Osteocyte (in vitro differentiated cells): ENCODE measurements at regions not wholly inside any gene's neighbourhood (a gene's known extent, or its start where the extent isn't known, plus 50 kb on each side); places are given as distances from the start of the nearest gene placed in this dataset.

Source experiments
- DNase-seq: peaks from one replicate; pipeline ENCODE4 v3.0.0; 2021; ENCODE audit warnings: mixed read lengths; ENCODE audit not compliant: unreplicated experiment; ENCODE audit errors: extremely low spot score
- H3K27ac Mint-ChIP-seq: one replicate; pipeline ENCODE4 v1.8.0; 2021; ENCODE audit warnings: mild to moderate bottlenecking, mixed read lengths; ENCODE audit not compliant: unreplicated experiment
- H3K27me3 Mint-ChIP-seq: one replicate; pipeline ENCODE4 v1.8.0; 2021; ENCODE audit warnings: mixed read lengths; ENCODE audit not compliant: unreplicated experiment
- H3K36me3 Mint-ChIP-seq: one replicate; pipeline ENCODE4 v1.8.0; 2021; ENCODE audit warnings: mixed read lengths; ENCODE audit not compliant: unreplicated experiment
- H3K4me1 Mint-ChIP-seq: one replicate; pipeline ENCODE4 v1.8.0; 2021; ENCODE audit warnings: mixed read lengths; ENCODE audit not compliant: unreplicated experiment
- H3K4me3 Mint-ChIP-seq: one replicate; pipeline ENCODE4 v1.8.0; 2021; ENCODE audit warnings: mild to moderate bottlenecking, moderate library complexity, mixed read lengths; ENCODE audit not compliant: unreplicated experiment
- H3K9me3 Mint-ChIP-seq: one replicate; pipeline ENCODE4 v1.8.0; 2021; ENCODE audit warnings: mixed read lengths; ENCODE audit not compliant: unreplicated experiment
- TF ChIP-seq, protein P1 (sequence below): fragments of 200-600 bp; sonication (generic); IDR thresholded peaks from 2 replicates; pipeline ENCODE4 v1.5.0; 2021; ENCODE audit warnings: antibody characterized with exemption, mild to moderate bottlenecking, moderate library complexity

DNA sequence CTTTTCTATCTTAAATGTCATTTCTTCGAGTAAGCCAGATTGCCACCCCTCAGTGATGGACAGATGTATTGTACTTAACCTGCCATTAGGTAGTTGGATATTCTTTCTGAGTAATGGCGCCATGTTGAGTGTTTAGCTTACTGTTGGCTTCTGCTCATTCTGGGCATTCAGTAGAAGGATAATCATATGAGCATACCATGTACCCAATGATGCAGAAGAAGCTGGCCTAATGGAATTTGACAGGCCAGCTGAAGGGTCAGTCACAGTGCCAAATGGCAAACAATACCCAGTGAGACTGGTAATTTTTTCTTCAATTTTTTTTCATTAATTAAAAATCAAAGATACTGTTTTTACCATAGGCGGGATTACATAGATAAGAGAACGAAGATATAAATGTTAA, 1010.8 kb upstream of the EYS start:
- H3K27ac Mint-ChIP-seq: no peak overlapping the region
- no peaks in the 10 kb centered on the region for H3K36me3 Mint-ChIP-seq
- H3K4me1 Mint-ChIP-seq: no peaks in the 10 kb centered on the region
- peaks cover 2% of the 10 kb centered on the region for H3K27me3 Mint-ChIP-seq
- DNase-seq: no peak
- no peak overlapping the region for H3K4me3 Mint-ChIP-seq
- H3K9me3 Mint-ChIP-seq: no peaks in the 10 kb centered on the region
- TF ChIP-seq, protein P1, sequence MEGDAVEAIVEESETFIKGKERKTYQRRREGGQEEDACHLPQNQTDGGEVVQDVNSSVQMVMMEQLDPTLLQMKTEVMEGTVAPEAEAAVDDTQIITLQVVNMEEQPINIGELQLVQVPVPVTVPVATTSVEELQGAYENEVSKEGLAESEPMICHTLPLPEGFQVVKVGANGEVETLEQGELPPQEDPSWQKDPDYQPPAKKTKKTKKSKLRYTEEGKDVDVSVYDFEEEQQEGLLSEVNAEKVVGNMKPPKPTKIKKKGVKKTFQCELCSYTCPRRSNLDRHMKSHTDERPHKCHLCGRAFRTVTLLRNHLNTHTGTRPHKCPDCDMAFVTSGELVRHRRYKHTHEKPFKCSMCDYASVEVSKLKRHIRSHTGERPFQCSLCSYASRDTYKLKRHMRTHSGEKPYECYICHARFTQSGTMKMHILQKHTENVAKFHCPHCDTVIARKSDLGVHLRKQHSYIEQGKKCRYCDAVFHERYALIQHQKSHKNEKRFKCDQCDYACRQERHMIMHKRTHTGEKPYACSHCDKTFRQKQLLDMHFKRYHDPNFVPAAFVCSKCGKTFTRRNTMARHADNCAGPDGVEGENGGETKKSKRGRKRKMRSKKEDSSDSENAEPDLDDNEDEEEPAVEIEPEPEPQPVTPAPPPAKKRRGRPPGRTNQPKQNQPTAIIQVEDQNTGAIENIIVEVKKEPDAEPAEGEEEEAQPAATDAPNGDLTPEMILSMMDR: no peak

DNA sequence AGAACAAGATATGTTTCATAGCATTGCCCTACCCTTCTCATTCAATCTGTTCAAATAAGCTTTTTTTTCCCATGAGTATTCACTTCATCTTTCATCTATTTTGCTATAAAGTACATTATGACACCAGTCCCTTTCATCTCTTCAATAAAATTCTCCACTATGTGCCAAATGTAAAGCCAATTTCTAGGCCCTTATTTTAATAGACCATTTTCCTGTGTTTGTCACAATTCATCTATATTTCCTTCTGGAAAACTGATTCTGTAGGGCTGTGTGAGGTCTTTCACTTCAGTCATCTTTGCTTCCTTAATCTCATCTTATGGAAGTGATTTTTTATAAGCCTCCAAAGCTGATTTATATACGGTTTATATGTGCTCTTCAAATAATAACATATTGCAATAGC, 992.4 kb upstream of the EYS start:
- Mint-ChIP-seq H3K36me3 (no peaks in the 10 kb centered on the region), H3K9me3 (no peaks in the 10 kb centered on the region), H3K4me1 (no peaks in the 10 kb centered on the region), H3K27me3 (peaks cover 2% of the 10 kb centered on the region), H3K4me3 (no peak overlapping the region), H3K27ac (no peak overlapping the region)
- TF ChIP-seq, protein P1: no peak
- no peak for DNase-seq

DNA sequence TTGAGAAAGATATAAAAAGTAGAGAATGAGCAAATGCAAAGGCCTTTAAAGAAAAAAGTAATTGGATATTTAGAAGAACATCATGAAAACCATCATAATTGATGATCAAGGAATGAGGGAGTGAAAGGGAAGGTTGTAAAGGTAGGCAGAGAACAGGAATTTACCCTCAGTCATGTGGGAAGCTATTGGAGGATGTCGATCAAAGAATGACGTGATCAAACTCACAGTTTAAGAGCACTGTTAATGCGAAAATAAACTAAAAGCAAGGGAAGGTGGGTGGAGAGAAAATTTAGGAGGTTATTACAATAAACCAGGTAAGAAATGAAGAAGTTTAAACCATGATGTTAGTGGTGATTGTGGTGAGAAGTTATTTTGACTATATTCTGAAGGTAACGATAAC, 982.6 kb upstream of the EYS start:
- TF ChIP-seq, protein P1: no peak
- peaks cover 2% of the 10 kb centered on the region for H3K27me3 Mint-ChIP-seq
- no peak overlapping the region for H3K27ac Mint-ChIP-seq
- no peak for DNase-seq
- H3K4me3 Mint-ChIP-seq: no peak overlapping the region
- no peaks in the 10 kb centered on the region for H3K9me3 Mint-ChIP-seq
- H3K4me1 Mint-ChIP-seq: peaks cover 2% of the 10 kb centered on the region
- H3K36me3 Mint-ChIP-seq: no peaks in the 10 kb centered on the region

DNA sequence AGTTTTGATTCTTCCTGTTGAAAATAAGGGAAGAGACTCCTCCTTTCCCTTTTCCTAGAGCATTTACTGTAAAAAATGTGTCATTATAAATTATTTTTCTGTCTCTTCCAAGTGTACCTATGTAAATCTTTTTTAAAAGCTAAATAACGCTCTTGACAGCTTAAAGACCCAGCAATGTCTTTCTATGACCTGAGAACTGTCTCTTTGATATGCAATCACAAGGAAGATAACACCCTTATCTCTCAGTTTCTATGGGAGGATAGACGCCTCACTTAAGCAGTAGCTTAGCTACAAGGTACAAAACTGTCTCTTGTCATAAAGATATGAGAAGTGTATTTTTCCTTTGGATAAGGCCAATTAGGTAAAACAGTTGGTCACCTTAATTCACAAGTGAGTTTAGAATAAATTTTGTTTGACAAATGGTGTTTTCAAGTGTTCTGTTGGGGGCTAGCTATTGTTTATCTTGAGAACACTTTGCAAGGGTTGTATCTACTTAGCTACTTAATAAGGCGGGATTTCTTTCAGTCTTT, 980.6 kb upstream of the EYS start:
- peaks cover 2% of the 10 kb centered on the region for H3K27me3 Mint-ChIP-seq
- no peaks in the 10 kb centered on the region for H3K4me1 Mint-ChIP-seq
- no peaks in the 10 kb centered on the region for H3K36me3 Mint-ChIP-seq
- H3K4me3 Mint-ChIP-seq: no peak overlapping the region
- DNase-seq: no peak
- H3K9me3 Mint-ChIP-seq: no peaks in the 10 kb centered on the region
- H3K27ac Mint-ChIP-seq: no peak overlapping the region
- TF ChIP-seq, protein P1: no peak

DNA sequence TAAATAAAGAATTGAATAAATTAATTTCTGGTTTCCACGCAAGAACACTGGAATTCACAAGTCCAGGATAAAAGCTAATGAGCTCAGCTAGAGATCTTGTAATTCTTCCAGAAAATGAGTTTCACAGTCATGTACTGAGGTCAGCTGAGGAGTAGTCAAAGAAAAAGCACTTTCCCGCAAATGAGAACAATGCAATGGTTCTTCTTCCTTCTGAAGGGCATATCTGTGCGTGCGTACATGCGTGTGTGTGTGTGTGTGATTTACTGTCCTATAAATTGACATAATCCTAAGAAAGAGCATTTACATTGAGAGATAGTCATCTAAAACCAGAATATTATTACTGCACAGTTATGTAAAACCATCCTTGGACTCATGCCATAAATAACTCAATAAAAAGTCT, 968.9 kb upstream of the EYS start:
- Mint-ChIP-seq H3K4me1 (no peaks in the 10 kb centered on the region), H3K27me3 (no peaks in the 10 kb centered on the region), H3K36me3 (no peaks in the 10 kb centered on the region), H3K9me3 (no peaks in the 10 kb centered on the region), H3K27ac (no peak overlapping the region), H3K4me3 (no peak overlapping the region)
- TF ChIP-seq, protein P1: no peak
- no peak for DNase-seq
